PFSK-1 (cell line): ENCODE measurements at regions not wholly inside any gene's neighbourhood (a gene's known extent, or its start where the extent isn't known, plus 50 kb on each side); places are given as distances from the start of the nearest gene placed in this dataset.

Source experiments
- POLR2AphosphoS5 ChIP-seq: IDR thresholded peaks from 2 replicates; pipeline ENCODE4 v1.6.1; 2012; ENCODE audit warnings: low read depth, mild to moderate bottlenecking, control low read depth, low read length, moderate library complexity
- SIN3A ChIP-seq: IDR thresholded peaks from 2 replicates; pipeline ENCODE4 v1.6.1; 2012; ENCODE audit warnings: mild to moderate bottlenecking, low read length, moderate library complexity, borderline replicate concordance; ENCODE audit not compliant: insufficient read depth
- TAF1 ChIP-seq: IDR thresholded peaks from 2 replicates; pipeline ENCODE4 v1.6.1; 2012; ENCODE audit warnings: low read length, control low read depth, borderline replicate concordance; ENCODE audit not compliant: insufficient read depth
- TF ChIP-seq, protein P1 (sequence below), 2 experiments: IDR thresholded peaks; 2 replicates each; pipeline versions ENCODE4 v1.6.1 to v1.8.0; 2011 to 2012; ENCODE audit warnings: low read depth in 2 of 2, low read length in 2 of 2, control low read depth in 1 of 2, inconsistent platforms in 1 of 2, mild to moderate bottlenecking in 1 of 2, moderate library complexity in 1 of 2; ENCODE audit not compliant: insufficient read depth in 1 of 2

DNA sequence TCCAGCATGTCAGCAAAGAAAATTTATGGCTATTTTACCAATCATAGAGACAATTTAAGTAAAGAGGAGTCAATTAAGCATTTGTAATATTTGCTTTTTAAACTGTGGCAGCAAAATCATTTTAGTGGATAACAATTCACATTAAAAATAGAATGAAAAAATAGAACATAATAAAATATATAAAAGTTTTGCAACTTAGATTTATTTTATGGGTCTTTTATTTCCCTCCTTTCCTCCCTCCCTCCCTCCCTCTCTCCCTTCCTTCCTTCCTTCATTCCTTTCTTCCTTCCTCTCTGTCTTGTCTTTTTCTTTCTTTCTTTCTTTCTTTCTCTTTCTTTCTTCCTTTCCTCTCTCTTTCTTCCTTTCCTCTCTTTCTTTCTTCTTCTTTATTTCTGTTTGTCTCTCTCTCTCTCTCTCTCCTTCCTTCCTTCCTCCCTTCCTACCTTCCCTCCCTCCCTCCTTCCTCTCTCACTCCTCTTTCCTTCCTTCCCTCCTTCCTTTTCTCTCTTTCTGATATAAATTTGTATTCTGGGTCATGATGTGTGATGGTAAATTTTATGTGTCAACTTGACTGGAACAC lies 610.9 kb upstream of the CITED2 start:
- no peak for TF ChIP-seq POLR2AphosphoS5
- TF ChIP-seq TAF1 = no peak
- TF ChIP-seq, protein P1, sequence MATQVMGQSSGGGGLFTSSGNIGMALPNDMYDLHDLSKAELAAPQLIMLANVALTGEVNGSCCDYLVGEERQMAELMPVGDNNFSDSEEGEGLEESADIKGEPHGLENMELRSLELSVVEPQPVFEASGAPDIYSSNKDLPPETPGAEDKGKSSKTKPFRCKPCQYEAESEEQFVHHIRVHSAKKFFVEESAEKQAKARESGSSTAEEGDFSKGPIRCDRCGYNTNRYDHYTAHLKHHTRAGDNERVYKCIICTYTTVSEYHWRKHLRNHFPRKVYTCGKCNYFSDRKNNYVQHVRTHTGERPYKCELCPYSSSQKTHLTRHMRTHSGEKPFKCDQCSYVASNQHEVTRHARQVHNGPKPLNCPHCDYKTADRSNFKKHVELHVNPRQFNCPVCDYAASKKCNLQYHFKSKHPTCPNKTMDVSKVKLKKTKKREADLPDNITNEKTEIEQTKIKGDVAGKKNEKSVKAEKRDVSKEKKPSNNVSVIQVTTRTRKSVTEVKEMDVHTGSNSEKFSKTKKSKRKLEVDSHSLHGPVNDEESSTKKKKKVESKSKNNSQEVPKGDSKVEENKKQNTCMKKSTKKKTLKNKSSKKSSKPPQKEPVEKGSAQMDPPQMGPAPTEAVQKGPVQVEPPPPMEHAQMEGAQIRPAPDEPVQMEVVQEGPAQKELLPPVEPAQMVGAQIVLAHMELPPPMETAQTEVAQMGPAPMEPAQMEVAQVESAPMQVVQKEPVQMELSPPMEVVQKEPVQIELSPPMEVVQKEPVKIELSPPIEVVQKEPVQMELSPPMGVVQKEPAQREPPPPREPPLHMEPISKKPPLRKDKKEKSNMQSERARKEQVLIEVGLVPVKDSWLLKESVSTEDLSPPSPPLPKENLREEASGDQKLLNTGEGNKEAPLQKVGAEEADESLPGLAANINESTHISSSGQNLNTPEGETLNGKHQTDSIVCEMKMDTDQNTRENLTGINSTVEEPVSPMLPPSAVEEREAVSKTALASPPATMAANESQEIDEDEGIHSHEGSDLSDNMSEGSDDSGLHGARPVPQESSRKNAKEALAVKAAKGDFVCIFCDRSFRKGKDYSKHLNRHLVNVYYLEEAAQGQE (IDR thresholded peaks at IDR 0.05; ENCODE audit: insufficient read depth in 1 of 2, low read depth in 2 of 2, low read length in 2 of 2) = no peak
- no peak for TF ChIP-seq SIN3A
